COLO829 (cell line): ENCODE measurements at regions not wholly inside any gene's neighbourhood (a gene's known extent, or its start where the extent isn't known, plus 50 kb on each side); places are given as distances from the start of the nearest gene placed in this dataset.
"Not testable (repeated sequence)": the region's sequence is repeated elsewhere in the genome, so short reads cannot be mapped to it uniquely, and the experiment has no call there.

ENCODE experiments used
- DNase-seq: peaks from one replicate; pipeline ENCODE4 v3.0.0; 2012; ENCODE audit warnings: low spot score

- DNase-seq, result peak; percentile 11
Observed at GRCh38 chr12:25794571-25794970, 163.9 kb upstream of the RASSF8 start.

GRCh38 chr12:25796523-25797000 is 161.9 kb upstream of the RASSF8 start:
- no peak for DNase-seq

GRCh38 chr12:25797386-25797785 is 161.1 kb upstream of the RASSF8 start:
- no peak for DNase-seq

DNA sequence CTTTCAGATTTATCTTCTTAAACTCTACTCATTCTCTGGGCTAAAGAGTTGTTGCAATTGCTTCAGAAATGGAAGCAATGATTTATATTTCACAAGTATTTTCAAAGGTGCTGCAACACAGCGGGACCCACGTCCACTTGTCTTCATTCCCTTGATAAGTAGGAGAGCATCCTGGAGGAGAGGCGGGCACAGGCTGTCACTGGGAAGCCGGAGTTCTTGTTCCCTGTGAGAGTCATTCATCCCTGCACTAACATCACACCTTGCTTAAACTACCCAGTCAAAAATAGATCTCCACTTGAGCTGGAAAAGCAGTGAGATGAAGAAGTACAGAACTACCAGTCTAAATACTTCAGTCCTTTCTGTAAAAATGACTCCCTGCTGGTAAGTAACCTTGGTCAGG is 160.5 kb upstream of the RASSF8 start:
- DNase-seq, result no peak

DNA sequence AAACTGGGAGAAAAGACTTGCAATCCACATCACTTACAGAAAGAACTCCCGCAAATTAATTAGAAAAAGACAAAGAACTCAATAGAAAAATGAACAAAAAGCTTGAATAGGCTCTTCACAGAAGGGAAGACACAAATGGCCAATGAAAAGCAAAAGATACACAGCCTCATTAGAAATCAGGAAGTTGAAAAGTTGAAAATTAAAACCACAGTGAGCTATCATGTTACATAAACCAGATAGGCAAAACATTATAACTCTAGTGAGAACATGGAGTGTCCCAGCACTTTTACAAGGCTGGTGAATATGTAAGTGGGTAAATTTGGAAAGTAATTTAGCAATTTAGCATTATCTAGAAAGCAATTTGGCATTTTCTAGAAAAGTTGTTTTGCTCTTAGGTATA is 158.4 kb upstream of the RASSF8 start:
- DNase-seq, result peak; percentile 13

DNA sequence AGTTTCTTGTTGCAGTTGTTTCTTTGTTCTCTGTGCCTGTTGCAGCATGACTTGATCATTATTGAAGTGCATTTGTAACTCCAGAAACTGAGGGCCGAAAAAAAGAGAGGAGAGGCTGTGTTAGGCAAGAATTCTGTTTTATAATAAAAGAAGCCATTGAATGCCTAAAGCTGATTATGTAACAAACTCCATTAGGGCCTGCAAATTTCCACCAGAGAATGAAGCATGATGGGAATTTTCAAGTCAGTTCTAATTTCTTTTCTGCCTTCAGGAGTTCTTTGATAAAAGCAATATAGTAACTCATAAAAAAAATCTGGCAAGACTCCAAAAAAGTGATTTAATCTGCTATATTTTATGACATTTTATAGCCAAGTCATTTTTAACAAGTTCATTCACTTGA is 156.7 kb upstream of the RASSF8 start:
- DNase-seq, result peak; percentile 19

- DNase-seq, result no peak
Observed at GRCh38 chr12:25802143-25802542, 156.3 kb upstream of the RASSF8 start.

GRCh38 chr12:25803029-25803664 is 155.3 kb upstream of the RASSF8 start:
- not testable (repeated sequence) for DNase-seq

DNA sequence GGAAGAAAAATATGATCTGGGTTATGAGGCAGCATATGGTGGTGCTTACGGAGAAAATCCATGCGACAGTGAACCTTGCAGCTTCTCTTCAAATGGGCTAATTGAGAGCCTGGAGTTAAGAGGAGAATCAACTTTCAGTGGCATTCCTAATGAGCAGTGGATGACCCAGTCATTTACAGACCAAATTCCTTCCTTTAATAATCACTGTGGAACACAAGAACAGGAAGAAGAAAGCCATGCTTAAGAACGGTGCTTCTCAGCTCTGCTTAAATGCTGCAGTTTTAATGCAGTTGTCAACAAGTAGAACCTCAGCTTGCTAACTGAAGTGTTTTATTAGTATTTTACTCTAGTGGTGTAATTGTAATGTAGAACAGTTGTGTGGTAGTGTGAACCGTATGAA is 154.2 kb upstream of the RASSF8 start:
- not testable (repeated sequence) for DNase-seq

DNA sequence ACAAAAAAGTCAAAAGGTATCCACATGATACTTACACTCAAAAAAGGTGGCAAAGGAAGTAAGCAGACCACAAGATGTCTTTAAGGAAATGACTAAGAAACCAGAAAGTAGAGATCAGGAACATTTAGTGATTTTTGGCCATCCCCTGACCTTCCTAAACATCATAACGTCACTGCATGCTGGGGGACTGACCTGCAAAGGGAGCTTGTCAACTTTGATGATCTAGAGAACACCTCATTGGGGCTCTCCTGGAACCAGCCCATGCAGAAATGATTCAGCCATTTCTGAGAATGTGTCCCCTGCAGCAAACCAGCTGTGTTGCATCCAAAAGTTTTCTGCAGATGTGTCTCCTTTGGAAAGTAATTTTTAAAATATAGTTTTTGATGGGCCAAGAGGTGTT is 152.2 kb upstream of the RASSF8 start:
- no peak for DNase-seq

DNA sequence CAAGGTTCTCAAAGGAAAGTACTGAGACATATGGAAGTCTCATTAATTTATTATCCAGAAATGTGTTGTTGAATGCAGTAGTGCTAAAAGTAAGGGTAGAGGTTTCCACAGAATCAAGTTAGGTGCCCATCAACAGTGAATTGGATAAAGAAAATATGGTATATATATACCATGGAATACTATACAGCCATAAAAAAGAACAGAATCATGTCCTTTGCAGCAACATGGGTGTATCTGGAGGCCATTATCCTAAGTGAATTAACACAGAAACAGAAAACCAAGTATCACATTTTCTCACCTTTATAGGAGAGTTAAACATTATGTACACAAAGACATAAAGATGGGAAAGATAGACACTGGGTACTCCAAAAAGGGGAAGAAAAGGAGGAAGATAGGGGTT is 149.9 kb upstream of the RASSF8 start:
- DNase-seq, result no peak

GRCh38 chr12:25810683-25811082 is 147.8 kb upstream of the RASSF8 start:
- DNase-seq, result no peak

- peak; percentile 24 for DNase-seq
Observed at GRCh38 chr12:25811656-25812126, 146.8 kb upstream of the RASSF8 start.

GRCh38 chr12:25812295-25812694 is 146.2 kb upstream of the RASSF8 start:
- no peak for DNase-seq

DNA sequence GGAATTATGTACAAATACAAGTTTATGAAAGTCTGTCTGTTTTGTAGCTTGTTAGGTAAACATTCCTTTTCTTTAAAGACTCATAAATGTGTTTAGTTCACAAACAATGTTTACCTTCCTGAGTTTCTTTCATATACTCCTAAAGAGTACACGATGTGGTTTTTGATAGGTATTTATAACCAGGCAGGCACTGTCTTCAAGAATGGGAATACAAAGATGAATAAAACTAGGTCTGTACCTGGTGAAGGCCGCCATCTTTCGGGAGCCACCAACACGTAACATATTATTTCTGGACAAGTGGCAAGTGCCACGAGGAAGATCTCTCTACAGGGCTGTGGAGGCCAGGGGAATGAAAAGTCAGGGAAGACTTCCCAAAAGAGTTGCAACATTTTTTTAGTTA is 144.6 kb upstream of the RASSF8 start:
- no peak for DNase-seq

DNA sequence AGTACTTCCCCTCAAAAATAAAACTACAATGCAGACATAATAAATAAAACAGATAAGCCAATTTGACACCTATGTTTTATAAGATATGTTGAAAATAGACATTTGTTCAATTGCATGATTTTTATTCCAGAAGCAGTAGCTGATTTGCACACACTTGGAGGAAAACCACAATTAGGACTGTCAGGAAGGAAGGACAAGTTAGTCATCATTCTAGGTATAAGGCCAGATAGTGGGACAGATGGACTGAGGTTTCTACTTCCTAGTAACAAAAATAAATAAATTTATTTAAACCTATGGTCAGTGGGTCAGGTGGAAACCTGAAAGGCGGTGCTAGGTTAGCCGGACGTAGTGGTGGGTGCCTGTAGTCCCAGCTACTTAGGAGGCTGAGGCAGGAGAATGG is 141.8 kb upstream of the RASSF8 start:
- DNase-seq, result no peak

- DNase-seq, result no peak
Observed at GRCh38 chr12:25817166-25817565, 141.3 kb upstream of the RASSF8 start.

DNA sequence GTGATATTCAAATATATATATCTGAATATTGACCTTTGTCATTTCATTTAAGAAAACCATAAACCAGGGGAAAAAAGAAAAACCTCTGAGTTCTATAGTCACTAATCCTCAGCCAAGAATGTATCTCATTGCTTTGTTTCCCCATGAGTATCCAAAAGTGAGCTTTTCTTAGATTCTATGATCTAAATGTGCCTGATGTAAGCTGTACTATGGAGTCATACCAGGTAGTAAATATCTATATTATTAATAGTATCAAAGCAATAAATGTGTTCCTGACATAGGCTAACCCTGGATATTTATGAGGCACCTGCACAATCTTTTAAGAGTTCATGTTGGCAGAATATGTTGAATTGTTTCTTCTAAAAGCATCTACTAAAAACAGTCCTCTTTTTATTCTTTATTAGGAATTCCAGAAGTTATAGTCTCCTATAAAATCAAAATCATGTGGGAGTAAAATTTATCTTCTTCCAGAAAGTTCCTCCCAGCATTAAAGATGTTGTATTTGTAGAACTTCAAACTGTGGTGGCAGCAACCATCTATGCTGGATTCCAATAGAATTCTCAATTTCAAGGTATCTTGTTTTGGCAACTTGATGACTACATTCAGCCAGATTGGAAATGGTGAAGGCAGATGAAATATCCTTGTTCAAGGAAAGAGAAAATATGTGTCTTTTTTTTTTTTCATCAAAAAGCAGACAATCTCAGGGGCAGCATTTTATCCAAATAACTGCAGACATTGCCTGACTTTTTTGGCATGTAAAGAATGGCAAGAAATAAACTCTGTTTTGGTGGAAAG is 139.7 kb upstream of the RASSF8 start:
- DNase-seq, result no peak

DNA sequence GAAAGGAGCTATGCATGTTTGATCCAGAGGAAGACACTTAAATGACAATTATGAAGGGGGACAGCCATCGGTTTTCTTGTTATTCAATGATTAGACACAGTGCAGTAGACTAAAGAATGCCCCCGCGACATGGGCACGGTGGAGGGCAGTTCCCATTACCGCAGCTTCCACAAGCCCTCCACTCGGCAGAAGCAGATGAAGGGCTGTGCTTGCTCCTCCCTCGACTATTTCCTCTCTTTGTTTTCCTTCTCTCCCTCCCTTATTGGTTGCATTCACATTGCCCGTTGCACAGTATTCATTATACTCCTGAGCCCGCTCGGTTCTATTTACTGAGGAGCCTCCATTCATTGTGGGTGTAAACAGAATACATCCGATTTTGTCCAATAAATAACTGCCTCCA is 138.8 kb upstream of the RASSF8 start:
- DNase-seq, result no peak

DNA sequence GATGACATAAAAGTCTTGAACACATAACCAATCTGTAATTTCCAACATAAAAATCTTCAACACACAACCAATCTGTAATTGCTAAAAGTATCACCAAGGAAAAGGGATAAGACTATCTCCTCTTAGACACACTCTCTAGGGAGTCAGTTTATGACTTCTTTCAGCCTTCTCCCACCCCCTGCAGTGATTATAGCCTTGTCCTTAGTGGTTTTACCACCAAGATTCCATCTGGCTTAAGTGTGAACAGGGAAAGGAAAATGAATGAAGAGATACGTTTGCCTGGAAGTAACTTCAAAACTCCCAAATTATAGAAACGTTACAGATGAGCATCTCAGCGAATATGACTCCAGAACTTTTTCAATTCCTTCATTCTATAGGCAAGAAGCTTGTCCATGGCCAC is 136.2 kb upstream of the RASSF8 start:
- no peak for DNase-seq

DNA sequence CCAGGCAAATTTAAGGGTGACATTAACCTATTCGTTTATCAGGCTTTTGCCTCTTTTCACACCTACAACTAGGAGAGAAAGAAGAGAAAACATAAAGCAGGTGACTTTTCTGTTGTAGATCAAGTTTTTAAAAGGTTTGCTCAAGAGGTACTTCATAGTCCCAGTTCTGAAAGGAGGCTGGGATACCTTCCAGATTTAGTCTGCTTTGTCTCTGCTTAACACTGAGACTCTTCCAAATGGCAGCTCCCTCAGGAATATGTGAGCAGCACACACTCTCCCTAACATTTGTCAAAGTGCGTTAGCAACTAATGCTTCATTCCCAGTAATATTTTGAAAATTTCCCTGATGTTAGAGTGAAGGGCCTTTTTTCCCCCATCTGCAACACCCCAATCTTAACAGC is 133.7 kb upstream of the RASSF8 start:
- DNase-seq, result no peak

GRCh38 chr12:25825446-25825845 is 133.0 kb upstream of the RASSF8 start:
- DNase-seq, result no peak

DNA sequence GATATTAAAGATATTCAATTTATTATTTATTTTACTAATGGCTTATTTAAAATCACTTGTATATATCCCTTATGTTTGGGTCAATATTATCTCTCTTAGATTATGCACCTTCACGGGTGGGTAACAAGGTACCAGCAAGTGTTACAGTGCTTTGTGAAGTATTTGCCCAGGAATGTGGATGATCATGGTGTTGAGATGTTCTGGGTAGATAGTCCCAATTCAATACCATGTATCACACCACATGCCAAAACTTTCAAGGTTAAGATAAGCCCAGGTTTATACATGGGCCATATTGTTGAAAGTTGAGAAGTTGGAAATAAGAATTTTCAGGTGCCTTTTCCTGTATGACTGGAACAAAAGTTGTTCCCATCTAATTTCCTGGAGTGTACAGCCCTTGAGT is 131.3 kb upstream of the RASSF8 start:
- DNase-seq, result no peak

- DNase-seq, result no peak
Observed at GRCh38 chr12:25827747-25828146, 130.7 kb upstream of the RASSF8 start.
